ENCODE measurements at regions not wholly inside any gene's neighbourhood (a gene's known extent, or its start where the extent isn't known, plus 50 kb on each side); places are given as distances from the start of the nearest gene placed in this dataset.

- Histone ChIP-seq H3K27me3 (ENCODE audit: low read depth) (no peaks in the 10 kb centered on the region), H3K27ac (replicated peaks) (no peak overlapping the region), H3K4me3 (no peak overlapping the region), H3K9me3 (replicated peaks) (peaks cover 3% of the 10 kb centered on the region), H3K4me1 (no peaks in the 10 kb centered on the region), H3K36me3 (no peaks in the 10 kb centered on the region)
- TF ChIP-seq CTCF (IDR thresholded peaks at IDR 0.05; ENCODE audit: borderline replicate concordance) = no peak
- intact Hi-C loops (cut with micrococcal nuclease) = no loop called here
- DNase-seq = no peak
Observed at GRCh38 chr6:140548366-140548765, 1173.9 kb upstream of the CITED2 start.

GRCh38 chr6:140546640-140547039 is 1172.2 kb upstream of the CITED2 start:
- Histone ChIP-seq H3K27ac (replicated peaks) (no peak overlapping the region), H3K4me3 (no peak overlapping the region), H3K9me3 (replicated peaks) (peaks cover 3% of the 10 kb centered on the region), H3K36me3 (no peaks in the 10 kb centered on the region), H3K4me1 (no peaks in the 10 kb centered on the region), H3K27me3 (ENCODE audit: low read depth) (no peaks in the 10 kb centered on the region)
- DNase-seq = no peak
- no peak for TF ChIP-seq CTCF (IDR thresholded peaks at IDR 0.05; ENCODE audit: borderline replicate concordance)
- intact Hi-C loops (cut with micrococcal nuclease) = no loop called here

GRCh38 chr6:140544431-140544830 is 1170.0 kb upstream of the CITED2 start:
- Histone ChIP-seq H3K27me3 (ENCODE audit: low read depth) (no peaks in the 10 kb centered on the region), H3K4me3 (no peak overlapping the region), H3K4me1 (no peaks in the 10 kb centered on the region), H3K9me3 (replicated peaks) (no peaks in the 10 kb centered on the region), H3K36me3 (no peaks in the 10 kb centered on the region), H3K27ac (replicated peaks) (no peak overlapping the region)
- TF ChIP-seq CTCF (IDR thresholded peaks at IDR 0.05; ENCODE audit: borderline replicate concordance) = no peak
- DNase-seq = no peak
- intact Hi-C loops (cut with micrococcal nuclease) = no loop called here

- intact Hi-C loops (cut with micrococcal nuclease) = no loop called here
- DNase-seq = no peak
- Histone ChIP-seq H3K27ac (replicated peaks) (no peak overlapping the region), H3K27me3 (ENCODE audit: low read depth) (no peaks in the 10 kb centered on the region), H3K4me1 (peaks cover 10% of the 10 kb centered on the region), H3K9me3 (replicated peaks) (no peaks in the 10 kb centered on the region), H3K36me3 (no peaks in the 10 kb centered on the region), H3K4me3 (no peak overlapping the region)
- TF ChIP-seq CTCF (IDR thresholded peaks at IDR 0.05; ENCODE audit: borderline replicate concordance) = no peak
Observed at GRCh38 chr6:140542863-140543262, 1168.4 kb upstream of the CITED2 start.

- intact Hi-C loops (cut with micrococcal nuclease) = no loop called here
- Histone ChIP-seq H3K4me1 (peaks cover 20% of the 10 kb centered on the region), H3K4me3 (no peak overlapping the region), H3K27ac (replicated peaks) (no peak overlapping the region), H3K27me3 (ENCODE audit: low read depth) (no peaks in the 10 kb centered on the region), H3K9me3 (replicated peaks) (peaks cover under 1% of the 10 kb centered on the region), H3K36me3 (no peaks in the 10 kb centered on the region)
- DNase-seq = no peak
- TF ChIP-seq CTCF (IDR thresholded peaks at IDR 0.05; ENCODE audit: borderline replicate concordance) = no peak
Observed at GRCh38 chr6:140541288-140541687, 1166.8 kb upstream of the CITED2 start.

- DNase-seq = no peak
- Histone ChIP-seq H3K4me3 (no peak overlapping the region), H3K4me1 (peaks cover 20% of the 10 kb centered on the region), H3K27ac (replicated peaks) (no peak overlapping the region), H3K27me3 (ENCODE audit: low read depth) (no peaks in the 10 kb centered on the region), H3K9me3 (replicated peaks) (peaks cover 6% of the 10 kb centered on the region), H3K36me3 (no peaks in the 10 kb centered on the region)
- no peak for TF ChIP-seq CTCF (IDR thresholded peaks at IDR 0.05; ENCODE audit: borderline replicate concordance)
- intact Hi-C loops (cut with micrococcal nuclease) = no loop called here
Observed at GRCh38 chr6:140540743-140541142, 1166.3 kb upstream of the CITED2 start.
